Astrocyte of the cerebellum (primary cell): ENCODE measurements at regions not wholly inside any gene's neighbourhood (a gene's known extent, or its start where the extent isn't known, plus 50 kb on each side); places are given as distances from the start of the nearest gene placed in this dataset.
A peak's percentile ranks its signal among the peaks of the same experiment; 100 is the strongest.

Experiments
- DNase-seq: peaks from one replicate; pipeline ENCODE4 v3.0.0-alpha.2; 2011; ENCODE audit warnings: low read depth
- H3K4me3 ChIP-seq: 2 replicates; pipeline ENCODE4 v1.5.1; 2011; ENCODE audit warnings: mild to moderate bottlenecking, low read depth, low read length, moderate library complexity
- CTCF ChIP-seq: IDR thresholded peaks from 2 replicates; pipeline ENCODE4 v1.5.1; 2012; ENCODE audit warnings: low read length, low read depth, moderate library complexity, mild to moderate bottlenecking; ENCODE audit errors: missing control alignments
- in situ Hi-C: cut with HindIII; loops from 2 replicates; pipeline ENCODE4 v1.10.0; 2017; ENCODE audit warnings: low sequenced_read_pairs

GRCh38 chr12:58342736-58343135 is 401.4 kb downstream of the ATP23 start:
- DNase-seq, result no peak
- no peak overlapping the region for H3K4me3 ChIP-seq
- TF ChIP-seq CTCF, result no peak
- in situ Hi-C loops, result no loop called here

GRCh38 chr12:58346032-58346632 is 404.8 kb downstream of the ATP23 start:
- TF ChIP-seq CTCF, result peak; percentile 61
- peak; percentile 38 for DNase-seq
- in situ Hi-C loops, result no loop called here
- no peak overlapping the region for H3K4me3 ChIP-seq

GRCh38 chr12:58347188-58347587 is 405.8 kb downstream of the ATP23 start:
- in situ Hi-C loops, result no loop called here

GRCh38 chr12:58347691-58348090 is 406.3 kb downstream of the ATP23 start:
- no peak for TF ChIP-seq CTCF
- no peak for DNase-seq
- in situ Hi-C loops, result no loop called here
- no peak overlapping the region for H3K4me3 ChIP-seq

More at GRCh38 chr12:58347188-58347587, 405.8 kb downstream of the ATP23 start:
- no peak for DNase-seq
- no peak overlapping the region for H3K4me3 ChIP-seq
- TF ChIP-seq CTCF, result no peak

- no peak for TF ChIP-seq CTCF
- DNase-seq, result no peak
- in situ Hi-C loops, result no loop called here
- H3K4me3 ChIP-seq, result no peak overlapping the region
These were observed 407.8 kb downstream of the ATP23 start for GRCh38 chr12:58349161-58349560.

GRCh38 chr12:58356794-58357193 is 415.4 kb downstream of the ATP23 start:
- DNase-seq, result no peak
- in situ Hi-C loops, result loop anchor here (25.0 kb wide), 1 partner anchor 181 kb away; no protein-coding TSS in a partner anchor
- no peak overlapping the region for H3K4me3 ChIP-seq
- TF ChIP-seq CTCF, result no peak
